Stomach (tissue), 8 donors: ENCODE measurements at regions not wholly inside any gene's neighbourhood (a gene's known extent, or its start where the extent isn't known, plus 50 kb on each side); places are given as distances from the start of the nearest gene placed in this dataset.

ENCODE experiments used
- DNase-seq, 2 donors: peaks; one replicate each; pipeline versions ENCODE4 v3.0.0 to v3.0.0-alpha.2; 2013 to 2019
- H3K27ac ChIP-seq, 5 donors: fragments of 200-600 bp in 4 of 5; sonication (generic) in 4 of 5; one replicate each; pipeline ENCODE4 v1.5.1; 2013 to 2019; ENCODE audit warnings: mild to moderate bottlenecking in 1 of 5, moderate library complexity in 1 of 5
- H3K27me3 ChIP-seq, 3 donors: fragments of 200-600 bp; sonication (generic); one replicate each; pipeline ENCODE4 v1.5.1; 2017 to 2019; ENCODE audit warnings: mixed run types in 1 of 3
- H3K36me3 ChIP-seq, 4 donors: fragments of 200-600 bp; sonication (generic); 1 replicate in 3 of 4; 2 replicates in 1 of 4; pipeline ENCODE4 v1.5.1; 2016 to 2019
- H3K4me1 ChIP-seq, 4 donors: fragments of 200-600 bp; sonication (generic); one replicate each; pipeline ENCODE4 v1.5.1; 2016 to 2019
- H3K4me3 ChIP-seq, 4 donors: fragments of 200-600 bp; sonication (generic) in 3 of 4; one replicate each; pipeline ENCODE4 v1.5.1; 2016 to 2019; ENCODE audit warnings: mild to moderate bottlenecking in 1 of 4
- H3K9me3 ChIP-seq, 4 donors: fragments of 200-600 bp; sonication (generic); one replicate each; pipeline ENCODE4 v1.5.1; 2016 to 2019
- EP300 ChIP-seq: sonication (generic); formaldehyde crosslinking; IDR thresholded peaks from one replicate; pipeline ENCODE4 v1.6.1; 2017; ENCODE audit warnings: antibody characterized with exemption
- POLR2A ChIP-seq, 4 donors: fragments of 450-650 bp; IDR thresholded peaks; one replicate each; pipeline ENCODE4 v1.6.1; 2016; ENCODE audit warnings: antibody characterized with exemption in 4 of 4, control low read depth in 2 of 4, mild to moderate bottlenecking in 1 of 4, moderate library complexity in 1 of 4
- POLR2AphosphoS5 ChIP-seq, 3 donors: sonication (generic); formaldehyde crosslinking; IDR thresholded peaks; one replicate each; pipeline ENCODE4 v1.6.1; 2016; ENCODE audit warnings: antibody characterized with exemption in 3 of 3
- WGBS, 5 donors: extraction: QIAGEN DNeasy Blood & Tissue Kit in 3 of 5; methylation state at CpG; one replicate each; pipeline versions ENCODE4 v1.1.5 to v1.1.7; 2013 to 2018; 5-methylcytosine and 5-hydroxymethylcytosine counted together
- intact Hi-C: fragments of 100-400 bp; cut with DNase I; formaldehyde crosslinking; loops from one replicate; pipeline ENCODE4 v1.15.1; 2023; ENCODE audit warnings: low total_unique reads
- TF ChIP-seq, protein P1 (sequence below), 7 experiments: fragments of 450-650 bp in 4 of 7; fragments of 200-600 bp in 3 of 7; sonication (generic) in 3 of 7; IDR thresholded peaks; one replicate each; pipeline ENCODE4 v1.5.1; 2016 to 2019; ENCODE audit warnings: antibody characterized with exemption in 7 of 7, control low read depth in 2 of 7, mild to moderate bottlenecking in 1 of 7
- donor health status: healthy with polysubstance abuse.
- donor health status: Bipolar disorder and iron deficiency.
- donor health status: healthy.

DNA sequence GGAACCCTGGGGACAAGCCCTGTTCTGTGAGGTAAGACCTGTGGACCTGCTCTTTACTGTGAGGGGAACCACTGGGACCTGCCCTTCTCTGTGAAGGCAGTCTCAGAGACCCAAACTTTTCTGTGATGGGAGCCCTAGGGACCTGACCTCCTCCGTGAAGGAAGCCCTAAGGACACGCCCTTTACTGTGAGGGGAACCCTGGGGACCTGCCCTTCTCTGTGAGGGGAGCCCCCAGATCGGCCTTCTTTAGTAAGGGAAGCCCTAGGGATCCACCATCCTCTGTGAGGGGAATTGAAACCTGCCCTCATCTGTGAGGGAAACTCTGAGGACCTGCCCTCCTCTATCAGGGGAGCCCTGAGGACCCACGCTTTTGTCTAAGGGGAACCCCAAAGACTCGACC, 343.5 kb downstream of the UQCRFS1 start:
- TF ChIP-seq, protein P1, sequence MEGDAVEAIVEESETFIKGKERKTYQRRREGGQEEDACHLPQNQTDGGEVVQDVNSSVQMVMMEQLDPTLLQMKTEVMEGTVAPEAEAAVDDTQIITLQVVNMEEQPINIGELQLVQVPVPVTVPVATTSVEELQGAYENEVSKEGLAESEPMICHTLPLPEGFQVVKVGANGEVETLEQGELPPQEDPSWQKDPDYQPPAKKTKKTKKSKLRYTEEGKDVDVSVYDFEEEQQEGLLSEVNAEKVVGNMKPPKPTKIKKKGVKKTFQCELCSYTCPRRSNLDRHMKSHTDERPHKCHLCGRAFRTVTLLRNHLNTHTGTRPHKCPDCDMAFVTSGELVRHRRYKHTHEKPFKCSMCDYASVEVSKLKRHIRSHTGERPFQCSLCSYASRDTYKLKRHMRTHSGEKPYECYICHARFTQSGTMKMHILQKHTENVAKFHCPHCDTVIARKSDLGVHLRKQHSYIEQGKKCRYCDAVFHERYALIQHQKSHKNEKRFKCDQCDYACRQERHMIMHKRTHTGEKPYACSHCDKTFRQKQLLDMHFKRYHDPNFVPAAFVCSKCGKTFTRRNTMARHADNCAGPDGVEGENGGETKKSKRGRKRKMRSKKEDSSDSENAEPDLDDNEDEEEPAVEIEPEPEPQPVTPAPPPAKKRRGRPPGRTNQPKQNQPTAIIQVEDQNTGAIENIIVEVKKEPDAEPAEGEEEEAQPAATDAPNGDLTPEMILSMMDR (IDR thresholded peaks at IDR 0.05) = no peak
- TF ChIP-seq POLR2A (IDR thresholded peaks at IDR 0.05) (no peak), POLR2AphosphoS5 (IDR thresholded peaks at IDR 0.05) (no peak)

DNA sequence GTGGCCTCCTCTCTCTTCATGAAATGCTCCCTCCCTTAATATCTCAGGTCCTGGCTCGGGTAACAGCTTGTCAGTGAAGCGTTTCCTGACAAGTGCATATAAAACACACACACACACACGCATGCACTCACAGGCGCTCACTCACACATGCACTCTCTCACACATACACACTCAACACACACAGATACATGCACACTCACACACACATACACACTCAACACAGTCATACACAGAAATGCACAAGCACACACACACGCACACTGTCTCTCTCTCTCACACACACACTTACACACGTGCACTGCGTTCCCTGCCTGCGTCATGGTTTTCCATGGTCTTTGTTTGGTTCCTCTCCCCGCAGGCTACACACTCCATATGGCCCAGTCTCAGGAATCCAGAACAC, 344.1 kb downstream of the UQCRFS1 start:
- H3K9me3 ChIP-seq = no peaks in the 10 kb centered on the region
- peaks cover 0 to 40% (median 11%) of the 10 kb centered on the region in 3 donors for H3K27me3 ChIP-seq
- WGBS, 5 donors = 82 to 88% (median 86%) methylated on average over 9 of the region's 9 CpGs
- H3K27ac ChIP-seq = no peak overlapping the region
- intact Hi-C loops = no loop called here
- no peak overlapping the region for H3K4me3 ChIP-seq
- TF ChIP-seq POLR2AphosphoS5 (IDR thresholded peaks at IDR 0.05) = no peak
- TF ChIP-seq POLR2A (IDR thresholded peaks at IDR 0.05) = no peak
- no peak for TF ChIP-seq EP300
- TF ChIP-seq, protein P1 (IDR thresholded peaks at IDR 0.05) = no peak
- H3K4me1 ChIP-seq = peaks cover 10 to 15% (median 12%) of the 10 kb centered on the region in 4 donors
- DNase-seq = no peak
- no peaks in the 10 kb centered on the region for H3K36me3 ChIP-seq

More for the DNA sequence above, 343.5 kb downstream of the UQCRFS1 start:
- no peak overlapping the region for H3K4me3 ChIP-seq
- WGBS, 5 donors = 59 to 81% (median 73%) methylated on average over 3 to 5 of the region's 5 CpGs
- no peaks in the 10 kb centered on the region for H3K36me3 ChIP-seq
- no peak for DNase-seq
- peaks cover 7 to 8% (median 8%) of the 10 kb centered on the region in 4 donors for H3K4me1 ChIP-seq
- H3K9me3 ChIP-seq = no peaks in the 10 kb centered on the region
- intact Hi-C loops = no loop called here
- peaks cover 0 to 39% (median 11%) of the 10 kb centered on the region in 3 donors for H3K27me3 ChIP-seq
- no peak overlapping the region for H3K27ac ChIP-seq

DNA sequence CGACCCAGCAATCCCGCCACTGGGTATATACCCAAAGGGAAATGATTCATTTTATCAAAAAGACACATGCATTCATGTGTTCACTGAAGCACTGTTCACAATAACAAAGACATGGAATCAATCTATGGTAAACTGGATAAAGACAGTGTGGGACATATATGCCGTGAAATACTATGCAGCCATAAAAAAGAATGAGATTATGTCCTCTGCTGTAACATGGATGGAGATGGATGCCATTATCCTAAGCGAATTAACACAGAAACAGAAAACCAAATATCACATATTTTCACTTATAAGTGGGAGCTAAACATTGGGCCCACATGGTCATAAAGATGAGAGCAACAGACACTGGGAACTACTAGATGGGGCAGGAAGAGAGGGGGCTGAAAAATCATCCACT, 345.0 kb downstream of the UQCRFS1 start:
- peaks cover 10 to 16% (median 13%) of the 10 kb centered on the region in 4 donors for H3K4me1 ChIP-seq
- TF ChIP-seq POLR2AphosphoS5 (IDR thresholded peaks at IDR 0.05) (no peak), POLR2A (IDR thresholded peaks at IDR 0.05) (no peak), EP300 (no peak)
- TF ChIP-seq, protein P1 (IDR thresholded peaks at IDR 0.05) = no peak
- H3K27ac ChIP-seq = no peak overlapping the region
- peaks cover 0 to 48% (median 11%) of the 10 kb centered on the region in 3 donors for H3K27me3 ChIP-seq
- 82 to 91% (median 87%) methylated on average over 4 of the region's 4 CpGs for WGBS, 5 donors
- intact Hi-C loops = no loop called here
- no peaks in the 10 kb centered on the region for H3K9me3 ChIP-seq
- H3K4me3 ChIP-seq = no peak overlapping the region
- H3K36me3 ChIP-seq = no peaks in the 10 kb centered on the region
- DNase-seq = no peak

DNA sequence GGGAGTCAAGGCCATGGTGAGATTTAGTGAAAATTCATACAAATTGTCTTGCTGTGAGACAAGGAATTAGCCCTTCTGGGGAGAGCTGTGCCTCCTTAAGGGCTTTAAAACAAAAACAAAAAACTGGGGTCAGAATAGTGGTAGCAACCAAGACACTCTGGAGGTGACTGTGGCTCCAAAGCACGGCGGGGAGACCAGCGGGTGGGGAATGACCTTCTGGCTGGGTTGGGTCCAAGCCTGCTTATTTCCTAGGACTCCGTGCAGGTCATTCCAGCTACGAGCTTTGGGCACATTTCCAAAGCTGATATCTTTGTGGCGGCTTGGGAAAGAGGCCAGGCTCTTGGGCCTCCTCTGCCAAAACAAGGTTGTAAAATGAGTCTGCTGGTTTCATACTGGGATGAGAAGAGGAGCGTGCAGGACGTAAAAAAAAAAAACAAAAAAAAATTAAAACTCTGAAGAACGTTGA, 348.3 kb downstream of the UQCRFS1 start:
- Histone ChIP-seq H3K4me1 (peaks cover 11 to 35% (median 27%) of the 10 kb centered on the region in 4 donors), H3K27ac (peak overlapping the region in 1 of 5 donors; percentile 37), H3K4me3 (no peak overlapping the region), H3K36me3 (no peaks in the 10 kb centered on the region), H3K27me3 (peaks cover 0 to 37% (median 0%) of the 10 kb centered on the region in 3 donors), H3K9me3 (no peaks in the 10 kb centered on the region)
- TF ChIP-seq EP300 (no peak), POLR2A (IDR thresholded peaks at IDR 0.05) (no peak), POLR2AphosphoS5 (IDR thresholded peaks at IDR 0.05) (no peak)
- TF ChIP-seq, protein P1 (IDR thresholded peaks at IDR 0.05) = no peak
- intact Hi-C loops = no loop called here
- WGBS, 5 donors = 19 to 34% (median 24%) methylated on average over 9 of the region's 9 CpGs
- DNase-seq = peak; percentile 61 to 82
